CD4-positive, alpha-beta T cell treated with Interleukin-4 for 4 hours (primary cell): ENCODE measurements at regions not wholly inside any gene's neighbourhood (a gene's known extent, or its start where the extent isn't known, plus 50 kb on each side); places are given as distances from the start of the nearest gene placed in this dataset.
"Not testable (repeated sequence)": the region's sequence is repeated elsewhere in the genome, so short reads cannot be mapped to it uniquely, and the experiment has no call there.

Experiments
- DNase-seq: peaks from one replicate; pipeline ENCODE4 v3.0.0-alpha.2; 2020

DNA sequence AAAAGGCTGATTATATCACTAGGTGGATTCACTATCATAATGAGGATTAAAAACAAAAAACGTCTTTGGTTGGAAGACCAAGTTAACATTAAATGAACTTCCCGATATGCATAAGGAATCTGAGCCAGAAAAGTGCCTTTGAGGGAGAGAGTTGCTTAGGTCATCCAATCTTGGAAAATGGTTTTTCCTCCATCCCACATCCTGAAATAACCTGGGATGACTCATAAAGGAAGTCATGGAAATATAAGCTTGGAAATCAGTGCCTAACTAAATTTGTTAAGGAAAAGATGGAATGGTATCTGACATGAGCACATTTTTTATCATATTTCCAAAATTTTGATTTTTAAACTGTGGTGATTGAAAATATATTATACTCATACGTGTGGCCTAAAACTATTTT is 66.0 kb downstream of the KBTBD8 start:
- DNase-seq = no peak

- DNase-seq = no peak
Observed at GRCh38 chr3:67067251-67067650, 69.1 kb downstream of the KBTBD8 start.

- DNase-seq = not testable (repeated sequence)
Observed at GRCh38 chr3:67072640-67073039, 74.5 kb downstream of the KBTBD8 start.

DNA sequence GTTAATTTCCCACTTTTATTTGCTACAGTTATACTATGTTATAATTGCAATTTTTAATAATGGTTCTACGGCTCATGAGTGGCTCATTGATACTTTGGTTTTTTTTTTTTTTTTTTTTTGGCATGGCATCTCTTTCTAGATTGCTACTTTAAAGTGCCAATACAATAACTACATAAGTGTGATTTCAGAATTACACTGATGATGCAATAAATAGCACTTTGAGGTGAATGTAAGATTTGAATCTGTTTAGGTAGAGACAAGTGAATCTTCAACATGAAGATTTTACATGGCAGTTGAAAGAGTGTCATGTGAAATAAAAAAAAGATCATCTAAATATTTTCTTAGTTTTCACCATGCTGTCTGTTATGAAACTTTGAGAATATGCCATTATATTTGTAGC is 75.7 kb downstream of the KBTBD8 start:
- DNase-seq = no peak

GRCh38 chr3:67075295-67075694 is 77.2 kb downstream of the KBTBD8 start:
- no peak for DNase-seq

- DNase-seq = no peak
Observed at GRCh38 chr3:67076607-67077006, 78.5 kb downstream of the KBTBD8 start.

- DNase-seq = no peak
Observed at GRCh38 chr3:67077656-67078055, 79.5 kb downstream of the KBTBD8 start.

GRCh38 chr3:67082533-67083024 is 84.5 kb downstream of the KBTBD8 start:
- no peak for DNase-seq

DNA sequence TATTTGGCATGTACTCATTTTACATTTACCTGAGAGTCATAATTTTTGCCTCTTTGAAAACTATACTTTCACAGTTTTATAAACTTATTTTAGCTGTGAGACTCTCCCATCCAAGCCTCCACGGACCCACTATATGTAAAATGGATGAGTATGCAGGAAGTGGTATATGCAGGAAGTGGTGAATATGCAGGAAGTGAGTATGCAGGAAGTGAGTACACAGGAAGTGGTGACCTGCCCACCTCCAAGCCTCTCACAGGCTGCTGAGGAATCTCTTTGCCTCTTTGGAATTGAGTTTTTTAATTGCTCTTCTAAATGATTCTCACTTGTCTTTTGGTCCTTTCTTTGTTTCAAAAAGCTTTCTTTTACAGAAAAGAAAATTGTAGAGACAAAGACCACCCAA is 85.2 kb downstream of the KBTBD8 start:
- DNase-seq = peak; percentile 55

- no peak for DNase-seq
Observed at GRCh38 chr3:67087788-67088187, 89.7 kb downstream of the KBTBD8 start.

GRCh38 chr3:67090474-67090873 is 92.4 kb downstream of the KBTBD8 start:
- DNase-seq = no peak

GRCh38 chr3:67093305-67093704 is 95.2 kb downstream of the KBTBD8 start:
- DNase-seq = no peak

DNA sequence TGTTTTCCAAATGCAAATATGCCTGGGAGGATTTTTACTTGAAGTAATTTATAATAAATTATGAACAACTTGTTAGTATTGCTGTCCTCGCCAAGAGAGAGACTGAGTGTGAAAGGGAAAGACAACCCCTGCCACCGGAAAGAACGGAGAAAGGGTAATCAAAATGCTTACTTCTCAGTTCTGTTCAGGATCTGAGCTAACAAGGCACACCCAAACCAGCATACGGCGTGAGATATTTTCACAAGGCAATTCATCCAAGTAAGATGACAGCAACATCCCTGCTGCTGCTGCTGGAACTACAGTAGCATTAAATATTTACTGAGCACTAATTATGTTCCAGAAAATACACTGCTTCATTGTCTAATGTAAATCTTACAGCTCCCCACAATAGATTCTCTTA is 96.1 kb downstream of the KBTBD8 start:
- DNase-seq = no peak

GRCh38 chr3:67094774-67095173 is 96.7 kb downstream of the KBTBD8 start:
- no peak for DNase-seq

DNA sequence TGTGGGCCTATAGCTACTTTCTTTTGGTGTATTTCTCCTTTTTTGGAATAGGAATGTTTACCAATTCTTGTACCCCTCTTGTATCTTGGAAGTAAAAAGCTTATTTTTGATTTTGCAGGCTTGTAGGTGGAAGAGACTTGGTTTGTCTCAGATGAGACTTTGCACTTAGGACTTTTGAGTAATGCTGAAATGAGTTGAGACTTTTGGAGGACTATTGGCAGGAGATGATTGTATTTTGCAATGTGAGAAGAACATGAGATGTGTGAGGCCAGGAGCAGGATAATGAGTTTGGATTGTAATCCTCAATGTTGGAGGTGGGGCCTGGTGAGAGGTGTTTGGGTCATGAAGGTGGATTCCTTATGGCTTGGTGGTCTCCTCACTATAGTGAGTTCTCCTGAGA is 106.3 kb downstream of the KBTBD8 start:
- DNase-seq = no peak

DNA sequence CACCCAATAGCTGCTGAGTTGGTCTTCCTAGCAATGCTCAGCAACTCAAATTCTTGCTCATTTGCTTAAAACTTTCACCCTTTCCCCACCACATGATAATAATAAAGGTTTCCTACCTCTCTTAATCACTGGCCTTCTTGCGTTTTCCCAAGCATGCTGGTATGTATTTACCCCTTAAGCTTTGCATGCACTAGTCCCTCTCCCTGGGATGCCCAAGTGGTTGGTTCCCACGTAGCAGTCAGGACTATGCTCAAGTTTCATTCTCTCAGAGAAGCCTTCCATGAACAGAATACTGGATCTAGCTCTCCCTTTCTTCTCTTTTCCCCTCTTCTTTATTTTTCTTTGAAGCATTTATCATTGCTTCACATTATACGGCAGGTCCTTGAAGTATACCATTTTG is 108.8 kb downstream of the KBTBD8 start:
- no peak for DNase-seq

- DNase-seq = peak; percentile 19
Observed at GRCh38 chr3:67109651-67110204, 111.6 kb downstream of the KBTBD8 start.

- DNase-seq = peak; percentile 77
Observed at GRCh38 chr3:67113802-67114407, 115.8 kb downstream of the KBTBD8 start.

DNA sequence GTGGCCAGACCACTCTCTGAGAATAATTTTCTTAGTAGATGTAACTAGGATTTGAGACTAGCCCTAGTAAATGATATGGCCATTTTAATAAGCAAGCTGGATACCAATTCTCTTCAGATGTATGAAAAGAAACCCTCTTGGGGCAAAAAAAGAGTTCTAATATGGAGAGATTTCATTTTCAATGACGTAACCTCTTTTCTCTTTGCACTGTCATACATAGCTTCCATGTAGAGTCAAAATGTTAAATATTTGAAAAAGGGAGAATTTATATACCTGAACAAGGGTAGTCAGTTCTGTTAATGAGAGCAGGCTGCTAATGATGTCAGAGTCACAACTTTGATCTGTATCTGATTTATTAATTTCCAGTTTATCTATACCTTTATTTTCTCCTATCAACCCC is 120.0 kb downstream of the KBTBD8 start:
- DNase-seq = no peak

DNA sequence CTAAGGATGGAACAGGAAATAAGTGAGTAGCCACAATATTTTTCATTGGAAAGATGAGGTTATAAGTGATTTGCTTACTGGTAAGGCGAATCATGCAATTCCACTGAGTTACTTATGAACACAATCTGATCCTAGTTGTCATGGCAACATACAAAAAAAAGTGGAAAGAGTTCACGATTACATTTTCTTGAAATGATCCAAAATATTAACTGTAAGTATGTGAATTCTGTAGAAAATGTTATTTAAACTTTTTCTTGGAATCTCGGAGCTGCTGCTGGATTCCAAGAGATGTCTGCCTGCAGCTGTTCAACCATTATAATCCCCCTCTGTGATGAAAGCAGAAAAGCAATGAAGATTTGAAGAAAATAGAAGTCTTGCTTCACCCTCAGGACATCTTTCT is 120.5 kb downstream of the KBTBD8 start:
- no peak for DNase-seq

GRCh38 chr3:67123914-67124313 is 125.8 kb downstream of the KBTBD8 start:
- no peak for DNase-seq

- DNase-seq = no peak
Observed at GRCh38 chr3:67127254-67127653, 129.1 kb downstream of the KBTBD8 start.

DNA sequence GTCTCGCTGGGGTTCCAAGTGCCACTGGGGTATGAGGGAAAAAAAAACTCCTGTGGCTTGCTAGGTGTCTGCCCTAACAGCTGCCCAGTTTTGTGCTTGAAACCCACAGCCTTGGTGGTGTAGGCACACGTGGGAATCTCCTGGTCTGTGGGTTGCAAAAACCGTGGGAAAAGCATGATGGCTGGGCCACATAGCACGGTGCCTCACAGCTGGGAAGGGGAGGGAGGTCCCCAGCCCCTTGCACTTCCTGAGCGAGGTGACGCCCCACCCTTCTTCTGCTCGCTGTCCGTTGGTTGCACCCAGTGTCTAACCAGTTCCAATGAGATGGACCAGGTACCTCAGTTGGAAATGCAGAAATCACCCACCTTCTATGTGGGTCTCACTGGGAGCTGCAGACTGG is 144.3 kb downstream of the KBTBD8 start:
- no peak for DNase-seq

DNA sequence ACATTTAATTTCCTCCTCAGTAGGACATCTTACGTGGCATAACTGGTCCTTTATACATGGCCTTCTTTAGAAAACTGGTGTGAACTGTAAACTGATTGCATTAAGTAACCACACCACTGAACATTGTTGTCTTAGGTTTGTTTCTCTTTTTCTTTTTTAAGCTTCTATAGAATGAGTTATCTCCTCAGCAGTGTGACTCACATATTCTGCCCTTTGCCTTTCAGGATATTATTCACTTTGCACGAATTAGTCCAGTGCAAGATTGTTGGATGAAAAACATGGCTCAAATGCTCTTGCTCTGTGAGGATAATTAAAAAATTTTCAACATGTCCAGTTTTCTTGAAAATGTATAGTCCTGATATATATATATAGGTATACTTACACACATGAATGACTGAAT is 147.6 kb downstream of the KBTBD8 start:
- DNase-seq = no peak

- DNase-seq = no peak
Observed at GRCh38 chr3:67154429-67154828, 156.3 kb downstream of the KBTBD8 start.
